Nephron progenitor cell (in vitro differentiated cells): ENCODE measurements at regions not wholly inside any gene's neighbourhood (a gene's known extent, or its start where the extent isn't known, plus 50 kb on each side); places are given as distances from the start of the nearest gene placed in this dataset.

Experiments used
- DNase-seq: peaks from one replicate; pipeline ENCODE4 v3.0.0; 2021
- H3K27ac Mint-ChIP-seq: 2 replicates; pipeline ENCODE4 v1.8.0; 2021; ENCODE audit warnings: mild to moderate bottlenecking, moderate library complexity, mixed read lengths
- H3K27me3 Mint-ChIP-seq: 2 replicates; pipeline ENCODE4 v1.8.0; 2021; ENCODE audit warnings: mild to moderate bottlenecking, low read depth, mixed read lengths; ENCODE audit not compliant: poor library complexity
- H3K36me3 Mint-ChIP-seq: 2 replicates; pipeline ENCODE4 v1.8.0; 2021; ENCODE audit warnings: low read depth, mixed read lengths
- H3K4me1 Mint-ChIP-seq: 2 replicates; pipeline ENCODE4 v1.8.0; 2021; ENCODE audit warnings: mixed read lengths
- H3K4me3 Mint-ChIP-seq: 2 replicates; pipeline ENCODE4 v1.8.0; 2021; ENCODE audit warnings: mild to moderate bottlenecking, moderate library complexity, mixed read lengths
- H3K9me3 Mint-ChIP-seq: 2 replicates; pipeline ENCODE4 v1.8.0; 2021; ENCODE audit warnings: mild to moderate bottlenecking, moderate library complexity, mixed read lengths
- TF ChIP-seq, protein P1 (sequence below): fragments of 200-600 bp; sonication (generic); IDR thresholded peaks from 2 replicates; pipeline ENCODE4 v1.5.0; 2021; ENCODE audit warnings: antibody characterized with exemption

DNA sequence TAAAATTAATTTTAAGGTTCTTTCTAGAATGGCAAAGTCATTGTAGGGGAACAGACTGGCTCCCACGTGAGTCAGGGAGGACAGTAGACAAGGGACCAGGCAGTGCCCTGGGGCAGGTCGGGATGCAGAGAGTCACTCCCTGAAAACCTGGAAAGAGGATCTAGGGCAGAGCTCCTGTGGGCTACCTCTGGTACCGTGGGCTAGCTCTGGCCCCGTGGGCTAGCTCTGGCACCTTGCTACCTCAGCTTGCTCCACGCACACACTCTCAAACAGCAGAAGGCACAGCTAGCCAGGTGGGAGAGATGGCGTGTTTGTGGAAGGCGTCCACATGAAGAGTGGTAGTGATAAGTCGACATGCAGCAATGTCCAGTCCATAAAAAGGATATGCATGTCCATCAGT, 66.7 kb upstream of the ARHGEF7 start:
- peaks cover 20% of the 10 kb centered on the region for H3K9me3 Mint-ChIP-seq
- no peak for DNase-seq
- H3K27me3 Mint-ChIP-seq, result peaks cover 18% of the 10 kb centered on the region
- H3K4me1 Mint-ChIP-seq, result peaks cover 5% of the 10 kb centered on the region
- H3K36me3 Mint-ChIP-seq, result no peaks in the 10 kb centered on the region
- H3K27ac Mint-ChIP-seq, result no peak overlapping the region
- H3K4me3 Mint-ChIP-seq, result no peak overlapping the region
- TF ChIP-seq, protein P1, sequence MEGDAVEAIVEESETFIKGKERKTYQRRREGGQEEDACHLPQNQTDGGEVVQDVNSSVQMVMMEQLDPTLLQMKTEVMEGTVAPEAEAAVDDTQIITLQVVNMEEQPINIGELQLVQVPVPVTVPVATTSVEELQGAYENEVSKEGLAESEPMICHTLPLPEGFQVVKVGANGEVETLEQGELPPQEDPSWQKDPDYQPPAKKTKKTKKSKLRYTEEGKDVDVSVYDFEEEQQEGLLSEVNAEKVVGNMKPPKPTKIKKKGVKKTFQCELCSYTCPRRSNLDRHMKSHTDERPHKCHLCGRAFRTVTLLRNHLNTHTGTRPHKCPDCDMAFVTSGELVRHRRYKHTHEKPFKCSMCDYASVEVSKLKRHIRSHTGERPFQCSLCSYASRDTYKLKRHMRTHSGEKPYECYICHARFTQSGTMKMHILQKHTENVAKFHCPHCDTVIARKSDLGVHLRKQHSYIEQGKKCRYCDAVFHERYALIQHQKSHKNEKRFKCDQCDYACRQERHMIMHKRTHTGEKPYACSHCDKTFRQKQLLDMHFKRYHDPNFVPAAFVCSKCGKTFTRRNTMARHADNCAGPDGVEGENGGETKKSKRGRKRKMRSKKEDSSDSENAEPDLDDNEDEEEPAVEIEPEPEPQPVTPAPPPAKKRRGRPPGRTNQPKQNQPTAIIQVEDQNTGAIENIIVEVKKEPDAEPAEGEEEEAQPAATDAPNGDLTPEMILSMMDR, result no peak

DNA sequence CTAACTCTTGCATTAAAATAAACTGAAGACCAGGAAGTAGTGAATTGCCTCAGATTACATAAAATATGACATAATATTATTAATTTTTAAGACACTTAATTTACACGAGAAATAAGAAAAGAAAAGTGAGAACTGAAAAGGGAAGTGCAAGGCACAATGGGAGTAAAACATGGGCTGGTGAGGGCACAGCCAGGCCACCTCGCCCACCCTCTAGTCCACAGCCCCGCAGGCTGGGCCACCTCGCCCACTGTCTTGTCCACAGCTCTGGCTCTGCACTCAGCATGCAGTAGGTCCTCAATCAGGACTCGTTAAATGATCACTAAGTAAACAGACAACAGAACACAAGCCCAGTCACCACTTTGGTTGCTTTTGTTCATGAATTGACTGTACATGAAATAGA, 67.8 kb upstream of the ARHGEF7 start:
- Mint-ChIP-seq H3K27me3 (peaks cover 14% of the 10 kb centered on the region), H3K4me3 (no peak overlapping the region), H3K4me1 (peaks cover 5% of the 10 kb centered on the region), H3K9me3 (peaks cover 20% of the 10 kb centered on the region), H3K36me3 (no peaks in the 10 kb centered on the region), H3K27ac (no peak overlapping the region)
- TF ChIP-seq, protein P1, result no peak
- no peak for DNase-seq

GRCh38 chr13:111046590-111047141, 68.4 kb upstream of the ARHGEF7 start:
- H3K4me3 Mint-ChIP-seq, result no peak overlapping the region

DNA sequence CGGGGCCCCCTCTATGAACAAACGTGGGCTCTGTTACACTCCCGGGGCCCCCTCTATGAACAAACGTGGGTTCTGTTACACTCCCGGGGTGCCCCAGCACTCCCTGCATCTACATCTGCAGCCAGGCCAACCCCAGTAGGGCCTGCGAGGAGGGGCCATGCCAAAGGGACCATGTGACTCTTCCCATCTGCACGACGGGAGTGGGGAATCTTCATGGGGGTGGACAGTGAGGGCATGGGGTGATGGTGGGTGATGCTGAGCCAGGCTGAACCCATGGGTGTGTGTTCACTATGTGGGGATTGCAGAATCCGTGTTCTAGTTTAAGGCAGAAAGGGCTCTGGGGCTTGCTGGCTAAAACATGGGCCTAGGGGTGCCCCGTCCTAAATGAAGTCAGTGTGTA, 69.9 kb upstream of the ARHGEF7 start:
- TF ChIP-seq, protein P1, result no peak
- Mint-ChIP-seq H3K4me1 (no peaks in the 10 kb centered on the region), H3K36me3 (no peaks in the 10 kb centered on the region), H3K9me3 (peaks cover 20% of the 10 kb centered on the region), H3K27me3 (peaks cover 17% of the 10 kb centered on the region), H3K27ac (no peak overlapping the region), H3K4me3 (no peak overlapping the region)
- no peak for DNase-seq

More at GRCh38 chr13:111046590-111047141, 68.4 kb upstream of the ARHGEF7 start:
- H3K4me1 Mint-ChIP-seq, result peaks cover 5% of the 10 kb centered on the region
- H3K36me3 Mint-ChIP-seq, result no peaks in the 10 kb centered on the region
- peaks cover 20% of the 10 kb centered on the region for H3K9me3 Mint-ChIP-seq
- DNase-seq, result no peak
- TF ChIP-seq, protein P1, result no peak
- H3K27ac Mint-ChIP-seq, result no peak overlapping the region
- H3K27me3 Mint-ChIP-seq, result peaks cover 19% of the 10 kb centered on the region

DNA sequence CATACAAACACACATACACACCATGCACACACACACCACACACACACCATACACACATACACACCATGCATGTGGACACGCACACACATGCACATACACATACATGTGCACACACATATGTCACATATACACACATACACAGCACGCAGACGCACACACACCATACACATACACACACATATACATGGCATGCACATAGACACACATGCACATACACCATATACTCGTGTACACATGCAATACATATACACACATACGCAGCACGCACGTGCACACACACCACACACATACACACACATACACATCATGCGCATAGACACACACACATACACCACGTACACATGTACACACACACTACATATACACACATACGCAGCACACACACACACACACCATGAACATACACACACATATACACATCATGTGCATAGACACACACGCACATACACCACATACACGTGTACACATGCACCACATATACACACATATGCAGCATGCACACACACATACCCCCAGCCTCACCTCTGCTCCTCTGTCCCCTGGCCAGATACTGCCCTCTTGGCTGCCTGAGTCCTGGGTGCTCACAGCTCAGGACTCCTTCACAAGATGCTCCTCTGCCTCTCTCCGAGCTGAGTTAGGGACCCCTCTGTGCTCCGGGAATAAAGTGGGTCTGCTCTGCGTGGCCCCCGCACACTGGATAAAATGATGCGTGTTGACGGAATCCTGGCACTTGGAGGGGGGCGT, 70.9 kb upstream of the ARHGEF7 start:
- H3K9me3 Mint-ChIP-seq, result peaks cover 20% of the 10 kb centered on the region
- H3K27ac Mint-ChIP-seq, result no peak overlapping the region
- H3K4me1 Mint-ChIP-seq, result no peaks in the 10 kb centered on the region
- no peaks in the 10 kb centered on the region for H3K36me3 Mint-ChIP-seq
- TF ChIP-seq, protein P1, result no peak
- H3K27me3 Mint-ChIP-seq, result peaks cover 18% of the 10 kb centered on the region
- H3K4me3 Mint-ChIP-seq, result no peak overlapping the region
- no peak for DNase-seq

GRCh38 chr13:111043575-111043982, 71.5 kb upstream of the ARHGEF7 start:
- no peaks in the 10 kb centered on the region for H3K4me1 Mint-ChIP-seq
- no peak for DNase-seq
- H3K27ac Mint-ChIP-seq, result no peak overlapping the region
- TF ChIP-seq, protein P1, result no peak
- peaks cover 20% of the 10 kb centered on the region for H3K9me3 Mint-ChIP-seq
- no peak overlapping the region for H3K4me3 Mint-ChIP-seq
- no peaks in the 10 kb centered on the region for H3K36me3 Mint-ChIP-seq
- H3K27me3 Mint-ChIP-seq, result peaks cover 21% of the 10 kb centered on the region
